NB4 (cell line): ENCODE measurements at regions not wholly inside any gene's neighbourhood (a gene's known extent, or its start where the extent isn't known, plus 50 kb on each side); places are given as distances from the start of the nearest gene placed in this dataset.
A peak's percentile ranks its signal among the peaks of the same experiment; 100 is the strongest.
"Not testable (repeated sequence)": the region's sequence is repeated elsewhere in the genome, so short reads cannot be mapped to it uniquely, and the experiment has no call there.

Source experiments
- DNase-seq: peaks from one replicate; pipeline ENCODE4 v3.0.0; 2010; ENCODE audit warnings: low read depth
- H3K4me3 ChIP-seq: one replicate; pipeline ENCODE4 v1.5.1; 2011; ENCODE audit warnings: mild to moderate bottlenecking, low read depth, low read length, moderate library complexity
- CTCF ChIP-seq: IDR thresholded peaks from one replicate; pipeline ENCODE4 v1.5.1; 2012; ENCODE audit warnings: low read depth, low read length
- MAX ChIP-seq: IDR thresholded peaks from 2 replicates; pipeline ENCODE4 v1.6.1; 2011; ENCODE audit warnings: low read depth, low read length
- MYC ChIP-seq: IDR thresholded peaks from 2 replicates; pipeline ENCODE4 v1.6.1; 2011; ENCODE audit warnings: low read depth, low read length
- POLR2A ChIP-seq: IDR thresholded peaks from 2 replicates; pipeline ENCODE4 v1.6.1; 2011; ENCODE audit warnings: mild to moderate bottlenecking; ENCODE audit not compliant: insufficient read length; ENCODE audit errors: extremely low read depth

GRCh38 chr6:6756526-6756925 is 168.0 kb downstream of the LY86 start:
- no peak for DNase-seq
- H3K4me3 ChIP-seq = no peak overlapping the region
- no peak for TF ChIP-seq MAX
- no peak for TF ChIP-seq MYC
- TF ChIP-seq CTCF = no peak
- TF ChIP-seq POLR2A = no peak

- TF ChIP-seq CTCF (no peak), MYC (no peak)
- DNase-seq = no peak
- H3K4me3 ChIP-seq = no peak overlapping the region
Measured at GRCh38 chr6:6758546-6758914, 170.0 kb downstream of the LY86 start.

GRCh38 chr6:6758915-6759654 is 170.6 kb downstream of the LY86 start:
- peak; percentile 87 for DNase-seq
- H3K4me3 ChIP-seq = no peak overlapping the region
- TF ChIP-seq MAX = no peak
- TF ChIP-seq MYC = no peak
- peak; percentile 81 for TF ChIP-seq CTCF
- peak; percentile 10 for TF ChIP-seq POLR2A

GRCh38 chr6:6760002-6760401 is 171.5 kb downstream of the LY86 start:
- no peak overlapping the region for H3K4me3 ChIP-seq
- no peak for DNase-seq
- TF ChIP-seq POLR2A (no peak), CTCF (no peak), MYC (no peak), MAX (no peak)

GRCh38 chr6:6762566-6762965 is 174.0 kb downstream of the LY86 start:
- H3K4me3 ChIP-seq, DNase-seq: not testable (repeated sequence)

- TF ChIP-seq MYC (no peak), CTCF (no peak), POLR2A (no peak), MAX (peak; percentile 48)
Measured at GRCh38 chr6:6764764-6765434, 176.4 kb downstream of the LY86 start.

More at GRCh38 chr6:6764764-6765434, 176.4 kb downstream of the LY86 start:
- DNase-seq = peak; percentile 23
- H3K4me3 ChIP-seq = no peak overlapping the region
